NCI-H1694 treated with DMSO at 0.1 percent for 48 hours (cell line): ENCODE measurements at regions not wholly inside any gene's neighbourhood (a gene's known extent, or its start where the extent isn't known, plus 50 kb on each side); places are given as distances from the start of the nearest gene placed in this dataset.

ENCODE experiments used
- DNase-seq: peaks from one replicate; lab custom pipeline; 2025; lab: John Stamatoyannopoulos, UW

- no peak for DNase-seq
These were observed 63.7 kb upstream of the CHL1 start for GRCh38 chr3:132904-133303.

DNA sequence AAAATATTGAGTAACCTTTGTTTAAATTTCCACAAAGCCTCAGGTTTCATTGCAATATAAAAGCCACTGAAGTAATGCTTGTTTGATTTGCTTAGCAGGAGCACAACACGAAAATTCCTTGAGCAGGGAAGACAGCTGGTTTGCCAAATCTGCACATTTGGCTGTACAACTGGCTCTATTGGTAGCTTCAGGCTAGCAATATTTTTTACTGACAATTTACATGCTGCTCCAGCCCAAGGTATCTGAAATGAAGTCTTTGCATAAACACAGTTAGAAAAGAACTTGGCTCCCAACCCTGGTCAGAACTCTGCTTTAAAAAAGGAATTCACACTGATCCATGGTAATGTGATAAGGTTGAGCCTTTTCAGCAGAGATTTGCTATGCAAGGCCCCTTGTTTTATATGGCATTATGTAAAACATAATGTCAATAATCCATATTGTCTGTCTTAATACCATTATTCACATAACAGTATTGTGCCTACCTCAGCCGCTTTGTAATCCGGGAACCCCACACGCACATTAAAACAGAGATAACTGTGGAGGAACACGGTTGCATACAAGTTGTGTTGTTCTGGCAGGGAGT lies 55.7 kb upstream of the CHL1 start:
- no peak for DNase-seq
